ENCODE measurements at regions not wholly inside any gene's neighbourhood (a gene's known extent, or its start where the extent isn't known, plus 50 kb on each side); places are given as distances from the start of the nearest gene placed in this dataset.

DNA sequence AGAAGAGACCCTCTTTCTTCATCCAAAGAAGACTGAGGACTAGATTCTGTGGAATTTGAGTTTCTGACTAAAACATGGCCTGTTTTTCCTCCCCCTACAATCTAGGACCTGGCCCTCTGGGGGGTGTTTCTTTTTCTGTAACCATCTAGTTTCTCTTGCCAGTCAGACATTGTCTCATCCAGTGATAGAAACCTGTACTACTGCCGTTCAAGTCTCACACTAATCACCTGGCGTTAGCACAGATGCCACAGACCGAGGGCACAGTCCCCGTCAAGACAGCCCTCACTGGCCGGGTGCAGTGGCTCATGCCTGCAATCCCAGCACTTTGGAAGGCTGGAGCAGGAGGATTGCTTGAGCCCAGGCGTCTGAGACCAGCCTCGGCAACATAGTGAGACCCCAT lies 126.9 kb upstream of the NDUFV2 start:
- TF ChIP-seq POLR2AphosphoS5 (IDR thresholded peaks at IDR 0.05; ENCODE audit: low read depth, low read length) (no peak), POLR2A (IDR thresholded peaks at IDR 0.05; ENCODE audit: low read depth, low read length) (no peak), TAF1 (IDR thresholded peaks at IDR 0.05; ENCODE audit: low read depth, low read length) (no peak), POU2F2 (IDR thresholded peaks at IDR 0.05; ENCODE audit: low read depth, low read length) (no peak), PAX5 (IDR thresholded peaks at IDR 0.05; ENCODE audit: insufficient read depth, low read length, severe bottlenecking) (no peak)
